ENCODE measurements at regions not wholly inside any gene's neighbourhood (a gene's known extent, or its start where the extent isn't known, plus 50 kb on each side); places are given as distances from the start of the nearest gene placed in this dataset.

DNA sequence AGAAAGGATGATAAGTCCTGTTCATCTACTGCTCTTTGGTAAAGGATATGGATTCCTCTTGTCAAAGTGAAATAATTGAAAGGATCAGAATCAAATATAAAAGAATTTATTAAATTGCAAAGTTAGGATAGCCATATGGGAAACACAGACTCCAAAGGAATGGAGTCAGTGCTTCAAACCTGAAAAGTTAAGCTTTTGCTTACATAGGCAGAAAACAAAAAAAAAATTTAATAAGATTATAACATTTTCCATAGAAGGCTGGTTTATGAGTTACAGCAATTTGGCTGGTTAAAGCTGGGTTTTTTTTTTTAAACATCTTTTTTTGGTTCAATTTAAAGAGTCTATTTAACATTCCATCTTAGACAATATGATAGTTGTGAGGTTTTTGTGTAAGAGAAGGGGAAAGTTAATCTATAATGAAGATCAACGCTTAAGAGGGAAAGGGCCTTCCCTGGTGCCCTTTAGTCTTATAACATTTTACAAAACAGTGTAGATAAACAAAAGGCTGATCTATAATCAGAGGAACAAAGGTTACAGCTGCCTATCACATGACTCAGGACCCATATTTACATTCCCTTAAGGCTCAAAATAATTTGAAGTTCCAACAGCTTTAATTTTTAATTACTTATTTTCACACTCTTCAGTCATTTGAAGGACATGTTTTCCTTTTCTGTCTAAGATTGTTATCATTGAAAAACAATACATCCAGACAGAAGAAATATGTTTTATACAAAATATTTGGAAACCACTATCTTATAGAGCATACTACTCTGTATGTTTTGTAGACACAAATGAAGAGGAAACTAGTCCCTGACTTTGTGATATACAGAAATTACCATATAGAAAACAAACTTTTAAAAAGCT, 234.3 kb upstream of the MBL2 start:
- Mint-ChIP-seq H3K4me1 (ENCODE audit: low read depth, unreplicated experiment) (no peaks in the 10 kb centered on the region), H3K36me3 (ENCODE audit: unreplicated experiment) (no peaks in the 10 kb centered on the region), H3K27me3 (ENCODE audit: unreplicated experiment) (peaks cover 2% of the 10 kb centered on the region), H3K4me3 (ENCODE audit: unreplicated experiment) (no peak overlapping the region), H3K27ac (ENCODE audit: unreplicated experiment) (no peak overlapping the region), H3K9me3 (ENCODE audit: unreplicated experiment) (no peaks in the 10 kb centered on the region)
- TF ChIP-seq, protein P1, sequence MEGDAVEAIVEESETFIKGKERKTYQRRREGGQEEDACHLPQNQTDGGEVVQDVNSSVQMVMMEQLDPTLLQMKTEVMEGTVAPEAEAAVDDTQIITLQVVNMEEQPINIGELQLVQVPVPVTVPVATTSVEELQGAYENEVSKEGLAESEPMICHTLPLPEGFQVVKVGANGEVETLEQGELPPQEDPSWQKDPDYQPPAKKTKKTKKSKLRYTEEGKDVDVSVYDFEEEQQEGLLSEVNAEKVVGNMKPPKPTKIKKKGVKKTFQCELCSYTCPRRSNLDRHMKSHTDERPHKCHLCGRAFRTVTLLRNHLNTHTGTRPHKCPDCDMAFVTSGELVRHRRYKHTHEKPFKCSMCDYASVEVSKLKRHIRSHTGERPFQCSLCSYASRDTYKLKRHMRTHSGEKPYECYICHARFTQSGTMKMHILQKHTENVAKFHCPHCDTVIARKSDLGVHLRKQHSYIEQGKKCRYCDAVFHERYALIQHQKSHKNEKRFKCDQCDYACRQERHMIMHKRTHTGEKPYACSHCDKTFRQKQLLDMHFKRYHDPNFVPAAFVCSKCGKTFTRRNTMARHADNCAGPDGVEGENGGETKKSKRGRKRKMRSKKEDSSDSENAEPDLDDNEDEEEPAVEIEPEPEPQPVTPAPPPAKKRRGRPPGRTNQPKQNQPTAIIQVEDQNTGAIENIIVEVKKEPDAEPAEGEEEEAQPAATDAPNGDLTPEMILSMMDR (IDR thresholded peaks at IDR 0.05; ENCODE audit: partially characterized antibody, unreplicated experiment), result no peak
- no peak for DNase-seq

DNA sequence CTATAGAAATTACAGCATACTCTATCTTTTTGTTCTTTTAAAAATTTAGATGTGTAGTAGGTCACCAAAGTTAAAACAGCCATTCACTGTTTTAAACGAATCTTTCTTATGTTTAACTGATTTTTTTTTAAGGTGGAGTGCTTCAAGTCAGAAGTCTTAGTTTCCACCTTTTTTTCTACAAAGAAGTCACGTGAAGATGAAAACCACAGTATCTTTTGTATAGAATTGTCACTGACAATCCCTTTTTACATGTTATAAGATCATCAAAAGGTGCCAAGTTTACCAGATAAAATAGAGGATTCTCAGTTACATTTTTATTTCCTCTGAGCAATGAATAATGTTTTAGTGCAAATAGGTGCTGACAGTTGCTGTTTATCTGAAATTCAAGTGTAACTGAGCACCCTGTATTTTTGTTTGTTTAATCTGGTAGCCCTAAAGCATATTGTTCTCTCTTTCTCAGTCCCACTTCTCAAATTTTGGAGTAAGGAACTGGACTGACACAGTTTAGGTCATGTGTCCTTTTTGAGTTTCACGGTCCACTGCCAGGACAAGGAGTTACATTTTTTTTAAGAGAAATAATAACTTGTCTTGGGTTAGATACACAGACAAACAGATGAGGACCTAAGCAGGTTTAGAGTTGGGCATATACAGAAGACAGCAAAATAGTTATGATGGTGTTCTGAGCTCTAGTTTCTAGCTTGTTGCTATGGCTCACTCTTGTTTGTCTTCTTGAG, 233.2 kb upstream of the MBL2 start:
- no peak overlapping the region for H3K27ac Mint-ChIP-seq (ENCODE audit: unreplicated experiment)
- TF ChIP-seq, protein P1 (IDR thresholded peaks at IDR 0.05; ENCODE audit: partially characterized antibody, unreplicated experiment), result no peak
- no peaks in the 10 kb centered on the region for H3K36me3 Mint-ChIP-seq (ENCODE audit: unreplicated experiment)
- no peaks in the 10 kb centered on the region for H3K9me3 Mint-ChIP-seq (ENCODE audit: unreplicated experiment)
- H3K4me1 Mint-ChIP-seq (ENCODE audit: low read depth, unreplicated experiment), result no peaks in the 10 kb centered on the region
- H3K27me3 Mint-ChIP-seq (ENCODE audit: unreplicated experiment), result peaks cover under 1% of the 10 kb centered on the region
- DNase-seq, result no peak
- no peak overlapping the region for H3K4me3 Mint-ChIP-seq (ENCODE audit: unreplicated experiment)

GRCh38 chr10:53003094-53003493, 230.5 kb upstream of the MBL2 start:
- no peak for DNase-seq
- H3K27me3 Mint-ChIP-seq (ENCODE audit: unreplicated experiment), result no peaks in the 10 kb centered on the region
- H3K36me3 Mint-ChIP-seq (ENCODE audit: unreplicated experiment), result no peaks in the 10 kb centered on the region

GRCh38 chr10:52999681-53000080, 227.1 kb upstream of the MBL2 start:
- no peak for DNase-seq
- H3K4me3 Mint-ChIP-seq (ENCODE audit: unreplicated experiment), result no peak overlapping the region
- H3K4me1 Mint-ChIP-seq (ENCODE audit: low read depth, unreplicated experiment), result no peaks in the 10 kb centered on the region
- TF ChIP-seq, protein P1 (IDR thresholded peaks at IDR 0.05; ENCODE audit: partially characterized antibody, unreplicated experiment), result no peak
- H3K27me3 Mint-ChIP-seq (ENCODE audit: unreplicated experiment), result no peaks in the 10 kb centered on the region
- no peak overlapping the region for H3K27ac Mint-ChIP-seq (ENCODE audit: unreplicated experiment)
- H3K36me3 Mint-ChIP-seq (ENCODE audit: unreplicated experiment), result no peaks in the 10 kb centered on the region
- H3K9me3 Mint-ChIP-seq (ENCODE audit: unreplicated experiment), result no peaks in the 10 kb centered on the region

More at GRCh38 chr10:53003094-53003493, 230.5 kb upstream of the MBL2 start:
- no peaks in the 10 kb centered on the region for H3K9me3 Mint-ChIP-seq (ENCODE audit: unreplicated experiment)
- TF ChIP-seq, protein P1 (IDR thresholded peaks at IDR 0.05; ENCODE audit: partially characterized antibody, unreplicated experiment), result no peak
- H3K4me3 Mint-ChIP-seq (ENCODE audit: unreplicated experiment), result no peak overlapping the region
- H3K27ac Mint-ChIP-seq (ENCODE audit: unreplicated experiment), result no peak overlapping the region
- no peaks in the 10 kb centered on the region for H3K4me1 Mint-ChIP-seq (ENCODE audit: low read depth, unreplicated experiment)

GRCh38 chr10:52999258-52999657, 226.7 kb upstream of the MBL2 start:
- H3K27me3 Mint-ChIP-seq (ENCODE audit: unreplicated experiment), result no peaks in the 10 kb centered on the region
- no peak overlapping the region for H3K4me3 Mint-ChIP-seq (ENCODE audit: unreplicated experiment)
- H3K9me3 Mint-ChIP-seq (ENCODE audit: unreplicated experiment), result no peaks in the 10 kb centered on the region
- no peak for DNase-seq
- no peaks in the 10 kb centered on the region for H3K36me3 Mint-ChIP-seq (ENCODE audit: unreplicated experiment)
- H3K4me1 Mint-ChIP-seq (ENCODE audit: low read depth, unreplicated experiment), result no peaks in the 10 kb centered on the region
- H3K27ac Mint-ChIP-seq (ENCODE audit: unreplicated experiment), result no peak overlapping the region
- TF ChIP-seq, protein P1 (IDR thresholded peaks at IDR 0.05; ENCODE audit: partially characterized antibody, unreplicated experiment), result no peak
